ENCODE measurements at regions not wholly inside any gene's neighbourhood (a gene's known extent, or its start where the extent isn't known, plus 50 kb on each side); places are given as distances from the start of the nearest gene placed in this dataset.

DNA sequence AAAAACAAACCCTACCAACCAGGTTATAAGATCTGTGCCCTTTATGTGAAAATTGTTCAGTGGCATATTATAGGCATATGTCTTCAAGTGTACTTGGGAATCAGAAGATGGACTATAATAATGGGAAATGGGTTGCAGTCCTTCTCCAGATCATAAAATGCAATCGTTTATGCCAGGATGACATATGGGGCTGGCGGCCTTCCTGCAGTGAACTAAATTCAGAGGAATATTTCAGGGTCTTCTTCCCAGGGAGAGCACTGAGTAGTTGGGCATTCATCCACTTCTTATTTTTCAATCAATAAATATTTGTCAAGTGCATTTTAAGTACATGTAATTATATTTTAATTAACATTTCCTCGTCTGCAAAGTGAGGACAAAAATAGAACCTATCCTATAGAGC is 176.2 kb upstream of the CNR1 start:
- H3K4me1 ChIP-seq (ENCODE audit: low read depth, poor library complexity, severe bottlenecking), result no peaks in the 10 kb centered on the region
- H3K4me3 ChIP-seq (IDR thresholded peaks at IDR 0.05; ENCODE audit: insufficient read depth, low read depth, low read length), result no peak overlapping the region

DNA sequence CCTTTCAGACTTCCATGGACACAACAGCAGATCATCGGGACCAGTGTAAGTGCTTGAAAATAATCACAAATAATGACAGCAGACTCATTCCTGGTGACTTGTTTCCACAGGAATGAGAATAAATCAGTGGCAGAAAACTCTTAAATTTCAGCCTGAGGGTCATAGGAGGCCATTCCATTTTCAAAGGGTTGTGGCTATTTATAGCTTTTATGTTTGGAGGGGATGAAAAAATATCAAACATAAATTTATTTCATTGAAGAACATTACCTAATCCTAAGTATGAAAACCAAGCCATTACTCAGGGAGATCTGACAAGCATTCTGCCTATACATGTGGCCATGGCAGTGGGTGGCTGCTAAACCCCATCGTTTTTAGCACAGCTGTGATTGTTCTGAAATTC is 173.6 kb upstream of the CNR1 start:
- H3K4me2 ChIP-seq, result no peak overlapping the region
- no peaks in the 10 kb centered on the region for H3K79me2 ChIP-seq (ENCODE audit: insufficient read depth, low read depth)
- no peaks in the 10 kb centered on the region for H3K4me1 ChIP-seq (ENCODE audit: low read depth, poor library complexity, severe bottlenecking)
- H3K27me3 ChIP-seq (ENCODE audit: insufficient read depth, low read depth), result no peaks in the 10 kb centered on the region
- H3K36me3 ChIP-seq (ENCODE audit: insufficient read depth), result no peaks in the 10 kb centered on the region
- no peak overlapping the region for H3K4me3 ChIP-seq (IDR thresholded peaks at IDR 0.05; ENCODE audit: insufficient read depth, low read depth, low read length)
- H3K27ac ChIP-seq, result no peak overlapping the region
- no peak for TF ChIP-seq CTCF (conservative IDR thresholded peaks at IDR 0.05; ENCODE audit: low read depth, low read length)
- no peak overlapping the region for H3K9ac ChIP-seq
- no peak overlapping the region for H2AFZ ChIP-seq (ENCODE audit: low read depth)
- H4K20me1 ChIP-seq (ENCODE audit: insufficient read depth), result no peaks in the 10 kb centered on the region

More for the DNA sequence above, 176.2 kb upstream of the CNR1 start:
- Histone ChIP-seq H3K9ac (no peak overlapping the region), H3K4me2 (no peak overlapping the region), H3K27me3 (ENCODE audit: insufficient read depth, low read depth) (no peaks in the 10 kb centered on the region), H3K36me3 (ENCODE audit: insufficient read depth) (no peaks in the 10 kb centered on the region), H3K27ac (no peak overlapping the region), H4K20me1 (ENCODE audit: insufficient read depth) (no peaks in the 10 kb centered on the region), H3K79me2 (ENCODE audit: insufficient read depth, low read depth) (no peaks in the 10 kb centered on the region), H2AFZ (ENCODE audit: low read depth) (no peak overlapping the region)
- TF ChIP-seq CTCF (conservative IDR thresholded peaks at IDR 0.05; ENCODE audit: low read depth, low read length), result no peak

GRCh38 chr6:88321306-88321705 is 155.2 kb upstream of the CNR1 start:
- no peak overlapping the region for H3K4me2 ChIP-seq
- H4K20me1 ChIP-seq (ENCODE audit: insufficient read depth), result no peaks in the 10 kb centered on the region
- no peaks in the 10 kb centered on the region for H3K79me2 ChIP-seq (ENCODE audit: insufficient read depth, low read depth)
- H3K27me3 ChIP-seq (ENCODE audit: insufficient read depth, low read depth), result no peaks in the 10 kb centered on the region
- no peak overlapping the region for H3K27ac ChIP-seq
- H3K36me3 ChIP-seq (ENCODE audit: insufficient read depth), result no peaks in the 10 kb centered on the region
- H3K4me3 ChIP-seq (IDR thresholded peaks at IDR 0.05; ENCODE audit: insufficient read depth, low read depth, low read length), result no peak overlapping the region
- TF ChIP-seq CTCF (conservative IDR thresholded peaks at IDR 0.05; ENCODE audit: low read depth, low read length), result no peak
- no peak overlapping the region for H2AFZ ChIP-seq (ENCODE audit: low read depth)
- no peak overlapping the region for H3K9ac ChIP-seq
- no peaks in the 10 kb centered on the region for H3K4me1 ChIP-seq (ENCODE audit: low read depth, poor library complexity, severe bottlenecking)

GRCh38 chr6:88311561-88311960 is 145.4 kb upstream of the CNR1 start:
- no peaks in the 10 kb centered on the region for H3K4me1 ChIP-seq (ENCODE audit: low read depth, poor library complexity, severe bottlenecking)
- no peak overlapping the region for H3K4me3 ChIP-seq (IDR thresholded peaks at IDR 0.05; ENCODE audit: insufficient read depth, low read depth, low read length)
- H3K79me2 ChIP-seq (ENCODE audit: insufficient read depth, low read depth), result no peaks in the 10 kb centered on the region
- H3K36me3 ChIP-seq (ENCODE audit: insufficient read depth), result no peaks in the 10 kb centered on the region
- no peaks in the 10 kb centered on the region for H4K20me1 ChIP-seq (ENCODE audit: insufficient read depth)
- H3K9ac ChIP-seq, result no peak overlapping the region
- no peak overlapping the region for H3K4me2 ChIP-seq
- no peak overlapping the region for H2AFZ ChIP-seq (ENCODE audit: low read depth)
- H3K27me3 ChIP-seq (ENCODE audit: insufficient read depth, low read depth), result no peaks in the 10 kb centered on the region
- H3K27ac ChIP-seq, result no peak overlapping the region
- no peak for TF ChIP-seq CTCF (conservative IDR thresholded peaks at IDR 0.05; ENCODE audit: low read depth, low read length)

DNA sequence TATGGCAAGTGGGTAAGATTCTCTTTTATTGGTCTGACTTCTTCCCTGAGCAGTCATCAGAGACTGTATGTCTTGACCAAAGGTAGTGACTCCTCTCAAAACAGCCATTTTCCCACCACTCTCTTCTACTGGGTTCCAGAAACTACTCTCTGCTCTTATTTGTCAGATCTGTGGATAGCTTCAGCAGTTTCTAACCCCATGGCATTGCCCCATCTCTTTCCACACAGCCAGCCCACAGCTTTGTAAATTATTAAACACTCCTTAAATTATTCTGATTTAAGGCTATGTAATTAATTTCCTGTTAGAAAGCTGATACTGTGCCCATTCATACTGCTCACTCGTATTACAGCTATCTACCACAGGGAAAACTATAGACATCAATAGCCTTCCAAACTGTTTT is 138.4 kb upstream of the CNR1 start:
- Histone ChIP-seq H3K4me3 (IDR thresholded peaks at IDR 0.05; ENCODE audit: insufficient read depth, low read depth, low read length) (no peak overlapping the region), H3K9ac (no peak overlapping the region), H3K36me3 (ENCODE audit: insufficient read depth) (no peaks in the 10 kb centered on the region), H2AFZ (ENCODE audit: low read depth) (no peak overlapping the region), H3K4me2 (no peak overlapping the region), H4K20me1 (ENCODE audit: insufficient read depth) (no peaks in the 10 kb centered on the region), H3K79me2 (ENCODE audit: insufficient read depth, low read depth) (no peaks in the 10 kb centered on the region), H3K27ac (no peak overlapping the region), H3K4me1 (ENCODE audit: low read depth, poor library complexity, severe bottlenecking) (no peaks in the 10 kb centered on the region), H3K27me3 (ENCODE audit: insufficient read depth, low read depth) (no peaks in the 10 kb centered on the region)
- TF ChIP-seq CTCF (conservative IDR thresholded peaks at IDR 0.05; ENCODE audit: low read depth, low read length), result no peak

Data from KMS-11 (cell line).